GM18511 (cell line): ENCODE measurements at regions not wholly inside any gene's neighbourhood (a gene's known extent, or its start where the extent isn't known, plus 50 kb on each side); places are given as distances from the start of the nearest gene placed in this dataset.
"Not testable (repeated sequence)": the region's sequence is repeated elsewhere in the genome, so short reads cannot be mapped to it uniquely, and the experiment has no call there.

Experiments
- ATAC-seq: cut with Tn5 transposase; IDR thresholded peaks from one replicate; pipeline ENCODE4 v1.9.1; 2021; ENCODE audit warnings: mild to moderate bottlenecking, moderate library complexity; ENCODE audit not compliant: unreplicated experiment

- no peak for ATAC-seq
Observed at GRCh38 chr3:22373182-22373581, 622.2 kb upstream of the ZNF385D start.

DNA sequence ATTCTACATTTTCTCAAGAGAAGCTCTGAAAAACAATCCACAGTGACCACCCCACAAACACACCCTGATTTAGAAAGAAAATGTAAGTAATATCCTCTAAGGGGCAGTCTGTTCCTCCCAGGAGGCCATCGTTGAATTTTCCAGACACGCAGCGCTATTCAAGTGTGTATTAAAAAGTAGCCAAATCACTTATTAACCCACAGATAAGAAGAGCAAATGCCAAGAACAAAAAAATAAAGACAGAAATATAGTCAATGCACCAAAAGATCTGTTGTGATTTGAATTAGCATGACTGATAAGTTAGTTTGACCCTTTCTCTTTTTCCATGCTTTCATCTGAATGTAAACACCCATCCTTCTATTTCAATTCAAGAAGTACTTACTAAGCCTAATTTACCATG is 622.8 kb upstream of the ZNF385D start:
- no peak for ATAC-seq

DNA sequence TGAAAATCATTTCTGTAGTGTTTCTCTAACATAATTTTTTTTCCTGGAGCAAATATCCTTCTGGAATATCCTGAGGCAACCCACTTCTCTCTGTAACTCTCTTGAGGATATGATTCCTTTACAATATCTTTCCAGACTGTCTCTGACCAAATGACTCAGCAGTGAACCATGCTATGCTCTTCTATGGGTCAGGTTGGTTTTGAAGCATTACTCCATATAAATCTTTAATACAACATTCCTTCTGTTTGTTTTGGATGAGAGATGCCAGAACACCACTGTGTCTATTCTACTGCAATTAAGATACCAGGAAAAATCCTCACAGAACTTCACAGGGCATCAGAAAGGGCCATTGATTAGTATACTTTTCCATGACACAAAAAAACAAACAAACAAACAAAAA is 626.4 kb upstream of the ZNF385D start:
- ATAC-seq, result no peak

DNA sequence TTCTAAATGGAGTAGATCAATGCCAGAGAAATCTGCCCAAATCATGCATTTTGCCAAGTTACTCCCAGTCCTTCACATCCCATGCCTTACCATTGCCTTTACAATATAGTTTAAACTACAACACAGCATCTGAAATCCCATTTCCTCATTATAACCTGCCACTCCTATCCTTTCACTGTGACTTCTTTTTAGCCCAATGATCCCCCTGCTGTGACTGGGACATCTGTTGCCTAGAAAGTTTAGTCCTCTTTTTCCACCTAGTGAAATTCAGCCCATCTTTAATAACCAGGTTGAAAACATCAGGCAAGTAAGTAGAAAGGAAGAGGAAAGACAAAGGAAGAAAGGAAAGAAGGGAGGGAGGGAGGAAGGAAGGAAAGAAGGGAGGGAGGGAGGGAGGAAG is 627.9 kb upstream of the ZNF385D start:
- ATAC-seq, result no peak

DNA sequence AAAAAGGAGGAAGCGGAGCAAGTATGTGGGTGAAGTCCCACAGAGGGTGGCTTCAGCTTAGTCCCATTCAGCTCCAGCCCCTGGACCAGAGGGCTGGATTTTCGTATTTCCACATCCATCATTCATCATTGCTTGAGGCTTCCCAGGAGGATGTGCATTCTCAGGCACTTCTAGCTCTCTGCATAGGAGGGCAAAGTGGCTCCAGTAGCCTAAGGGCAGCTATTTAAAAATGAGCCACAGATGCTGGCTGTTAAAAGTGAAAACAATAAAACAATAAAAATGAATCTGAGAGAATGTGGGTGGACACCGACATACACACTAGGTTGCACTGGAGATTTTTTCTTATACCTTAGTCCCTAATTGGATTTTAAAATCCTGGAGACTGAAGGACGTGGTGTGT is 629.2 kb upstream of the ZNF385D start:
- no peak for ATAC-seq

- not testable (repeated sequence) for ATAC-seq
Observed at GRCh38 chr3:22381564-22381963, 630.6 kb upstream of the ZNF385D start.

DNA sequence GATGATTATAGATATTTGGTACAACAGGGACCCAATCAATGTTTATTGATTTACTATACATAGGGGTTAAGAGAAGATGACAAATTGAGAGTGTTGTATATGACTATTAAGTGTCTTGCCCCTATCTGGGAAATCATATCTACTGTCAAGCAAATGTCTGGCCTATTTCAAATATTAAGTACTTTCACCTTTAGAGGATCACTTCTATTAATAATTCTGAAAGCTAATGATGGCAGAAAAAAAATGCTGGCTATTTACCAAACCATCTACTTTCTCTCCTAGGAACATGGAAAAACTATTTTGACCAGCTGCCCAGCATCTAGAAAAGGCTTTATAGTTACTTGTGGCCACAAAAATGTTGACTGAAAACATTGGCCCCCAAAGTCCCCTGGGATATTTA is 632.3 kb upstream of the ZNF385D start:
- ATAC-seq, result no peak

- ATAC-seq, result no peak
Observed at GRCh38 chr3:22386107-22386506, 635.1 kb upstream of the ZNF385D start.

GRCh38 chr3:22392286-22392685 is 641.3 kb upstream of the ZNF385D start:
- no peak for ATAC-seq

DNA sequence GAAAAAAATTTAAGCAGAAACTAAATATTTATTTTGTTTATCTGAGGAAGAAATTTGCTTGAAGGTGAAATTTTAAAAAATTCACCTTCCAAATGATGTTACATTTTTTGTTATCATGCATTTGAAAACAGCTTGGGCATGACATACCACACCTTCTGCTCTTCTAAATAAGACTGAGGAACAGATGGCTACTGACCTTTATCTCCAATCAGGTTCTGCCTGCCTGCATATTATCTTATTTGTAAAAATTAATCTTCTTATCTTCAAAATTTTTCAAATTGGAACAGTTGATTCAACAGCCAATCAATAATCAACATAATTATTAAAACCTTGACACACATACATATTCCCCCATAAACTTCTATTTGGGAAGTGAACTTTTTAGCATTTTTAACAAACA is 641.8 kb upstream of the ZNF385D start:
- no peak for ATAC-seq

- ATAC-seq, result no peak
Observed at GRCh38 chr3:22399566-22399965, 648.6 kb upstream of the ZNF385D start.

DNA sequence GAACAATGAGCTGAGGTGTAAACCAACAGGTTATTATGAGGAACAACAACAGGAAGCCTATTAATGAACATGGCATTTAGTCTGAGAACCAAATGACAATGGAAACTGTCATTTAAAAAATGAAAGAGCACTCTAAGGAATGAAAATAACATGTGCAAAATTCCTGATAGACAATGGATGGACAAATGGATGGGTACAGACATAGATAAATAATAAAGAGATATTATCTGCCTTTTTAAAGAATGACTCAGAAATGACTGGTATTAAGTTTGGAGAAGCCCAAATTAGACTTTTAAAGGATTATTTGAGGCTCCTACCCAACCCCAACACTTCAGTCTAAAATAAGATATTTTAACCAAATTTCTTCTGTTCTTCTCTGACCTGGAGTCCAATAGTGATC is 650.5 kb upstream of the ZNF385D start:
- ATAC-seq, result no peak

DNA sequence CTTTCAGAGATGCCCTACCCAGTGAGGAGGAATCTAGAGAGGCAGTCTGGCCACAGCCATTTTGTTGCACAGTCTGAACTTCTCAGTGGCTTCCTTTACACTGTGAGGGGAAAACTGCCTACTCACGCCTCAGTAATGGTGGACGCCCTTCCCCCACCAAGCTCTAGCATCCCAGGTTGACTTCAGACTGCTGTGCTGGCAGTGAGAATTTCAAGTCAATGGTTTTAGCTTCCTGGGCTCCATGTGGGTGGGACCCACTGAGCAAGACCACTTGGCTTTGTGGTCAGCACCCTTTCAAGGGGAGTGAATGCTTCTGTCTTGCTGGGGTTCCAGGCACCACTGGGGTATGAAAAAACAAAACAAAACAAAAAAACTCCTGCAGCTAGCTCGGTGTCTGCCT is 663.2 kb upstream of the ZNF385D start:
- no peak for ATAC-seq

DNA sequence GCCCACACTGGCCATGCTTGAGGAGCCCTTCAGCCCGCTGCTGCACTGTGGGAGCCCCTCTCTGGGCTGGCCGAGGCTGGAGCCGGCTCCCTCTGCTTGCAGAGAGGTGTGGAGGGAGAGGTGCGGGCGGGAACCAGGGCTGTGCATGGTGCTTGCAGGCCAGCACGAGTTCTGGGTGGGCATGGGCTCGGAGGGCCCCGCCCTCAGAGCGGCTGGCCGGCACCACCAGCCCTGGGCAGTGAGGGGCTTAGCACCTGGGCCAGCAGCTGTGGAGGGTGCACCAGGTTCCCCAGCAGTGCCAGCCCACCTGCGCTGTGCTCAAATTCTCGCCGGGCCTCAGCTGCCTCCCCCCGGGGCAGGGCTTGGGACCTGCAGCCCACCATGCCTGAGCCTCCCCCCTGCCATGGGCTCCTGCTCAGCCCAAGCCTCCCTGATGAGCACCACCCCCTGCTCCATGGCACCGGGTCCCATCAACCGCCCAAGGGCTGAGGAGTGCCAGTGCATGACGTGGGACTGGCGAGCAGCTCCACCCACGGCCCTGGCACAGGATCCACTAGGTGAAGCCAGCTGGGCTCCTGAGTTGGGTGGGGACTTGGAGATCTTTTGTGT is 665.9 kb upstream of the ZNF385D start:
- ATAC-seq, result not testable (repeated sequence)

DNA sequence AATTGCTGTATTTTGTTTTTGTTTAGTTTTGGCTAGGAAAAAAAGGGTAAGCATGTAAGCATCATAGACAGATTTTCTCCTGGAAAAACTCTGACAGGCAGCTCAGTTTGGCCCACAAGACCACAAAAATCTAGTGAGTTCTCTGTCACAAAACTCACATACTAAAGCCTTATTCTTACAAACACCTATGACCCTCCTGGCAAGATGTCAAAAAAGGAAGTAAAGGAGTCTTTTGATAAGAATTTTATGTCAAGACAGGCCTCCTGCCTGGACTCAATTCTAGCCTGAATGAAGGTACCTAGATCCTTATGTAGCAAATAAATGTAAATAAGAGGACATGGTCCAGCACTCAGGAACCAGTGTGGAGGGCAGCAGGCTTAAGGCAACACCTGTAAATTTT is 668.3 kb upstream of the ZNF385D start:
- no peak for ATAC-seq

DNA sequence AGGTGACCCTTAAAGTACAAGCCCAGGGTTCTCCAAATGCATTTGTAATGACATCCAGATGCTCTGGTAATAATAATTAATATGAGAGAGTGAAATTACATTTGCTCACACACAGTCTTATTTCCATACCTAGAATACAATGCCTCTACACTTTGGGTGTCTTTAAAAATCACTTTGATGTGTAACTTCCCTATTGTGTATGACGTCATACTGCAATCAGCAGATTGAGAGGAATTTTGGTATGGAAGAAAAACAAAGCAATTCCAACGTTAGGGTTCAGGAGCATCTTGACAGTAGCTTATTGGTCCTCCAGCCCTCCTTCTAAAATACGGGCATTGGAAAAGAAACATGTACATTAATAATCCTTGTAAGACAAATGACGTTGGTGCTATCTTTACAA is 670.6 kb upstream of the ZNF385D start:
- ATAC-seq, result no peak

DNA sequence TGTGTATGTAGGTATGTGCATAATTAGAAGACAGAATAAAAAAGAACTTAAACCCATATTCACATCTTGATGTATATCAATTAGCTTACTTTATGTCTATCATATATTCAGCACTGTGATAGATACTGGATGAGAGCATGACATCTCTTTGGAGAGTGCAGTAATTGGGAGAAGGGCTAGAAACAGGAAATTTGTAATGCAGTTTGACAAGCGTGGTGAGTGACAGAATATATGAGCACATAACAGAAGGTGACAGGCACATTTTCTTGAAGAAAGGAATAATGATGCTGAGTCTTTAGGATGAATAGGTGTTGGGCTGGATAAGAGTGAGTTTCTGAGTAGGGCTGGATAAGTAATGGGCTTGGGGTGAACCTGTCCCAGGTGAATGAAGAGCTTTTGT is 680.3 kb upstream of the ZNF385D start:
- ATAC-seq, result no peak

- ATAC-seq, result no peak
Observed at GRCh38 chr3:22439626-22440025, 688.6 kb upstream of the ZNF385D start.

- ATAC-seq, result no peak
Observed at GRCh38 chr3:22441711-22442110, 690.7 kb upstream of the ZNF385D start.

DNA sequence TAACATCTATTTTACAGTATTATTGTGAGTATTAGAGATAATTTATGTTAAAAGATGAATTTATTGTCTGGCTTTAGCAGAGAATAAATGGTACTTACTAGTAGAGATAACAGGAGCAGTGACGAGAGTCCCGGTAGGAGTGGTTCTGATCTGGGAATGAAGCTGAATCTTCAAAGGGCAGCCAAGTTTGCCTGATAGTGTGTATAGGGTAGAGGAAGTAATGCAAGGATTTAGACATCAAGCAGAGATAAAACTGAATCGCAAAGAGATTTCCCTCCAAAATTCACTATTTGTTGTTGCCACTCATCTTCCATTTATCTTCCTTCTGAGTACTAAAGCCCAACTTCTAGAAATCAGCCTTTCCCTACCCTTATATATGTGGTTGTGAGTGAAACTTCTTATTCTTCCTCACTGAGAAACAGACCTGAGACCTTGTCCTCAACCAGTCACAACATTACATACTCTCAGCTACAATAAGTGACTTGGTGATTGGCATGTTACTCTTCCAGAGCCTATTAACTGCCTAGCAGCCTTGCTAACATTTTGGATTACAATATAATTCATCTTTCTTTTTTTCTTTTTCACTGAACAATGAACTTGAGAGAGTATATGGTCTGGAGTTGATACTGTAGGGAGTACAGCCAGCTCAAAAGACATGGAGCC is 692.7 kb upstream of the ZNF385D start:
- ATAC-seq, result no peak

- not testable (repeated sequence) for ATAC-seq
Observed at GRCh38 chr3:22445336-22445735, 694.3 kb upstream of the ZNF385D start.

DNA sequence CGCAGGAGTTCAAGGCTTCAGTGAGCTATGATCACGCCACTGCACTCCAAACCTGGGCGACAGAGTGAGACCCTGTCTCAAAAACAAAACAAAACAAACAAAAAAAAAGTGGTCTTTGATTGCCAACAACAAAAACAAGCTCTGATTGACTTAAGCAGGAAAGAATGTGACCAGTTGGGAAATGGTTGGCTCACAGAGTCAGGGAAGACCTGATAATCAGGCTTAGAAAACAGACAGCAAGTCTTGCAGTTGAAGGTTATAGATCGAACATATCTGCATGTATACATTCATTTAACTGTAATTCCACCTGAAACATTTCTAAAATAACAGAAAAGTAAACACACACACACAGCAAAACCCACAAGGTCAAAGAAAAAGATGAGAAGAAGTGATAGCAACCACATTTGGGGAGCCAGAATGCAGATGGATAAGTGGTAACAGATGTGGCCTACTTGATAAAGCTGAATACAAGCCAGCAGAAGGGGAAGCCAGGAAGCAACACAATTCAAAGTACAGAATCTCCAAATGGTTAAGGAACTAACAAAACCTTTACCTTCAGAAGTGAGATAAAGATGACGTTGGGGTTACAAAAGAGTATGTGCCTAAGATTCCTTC is 699.9 kb upstream of the ZNF385D start:
- ATAC-seq, result no peak

DNA sequence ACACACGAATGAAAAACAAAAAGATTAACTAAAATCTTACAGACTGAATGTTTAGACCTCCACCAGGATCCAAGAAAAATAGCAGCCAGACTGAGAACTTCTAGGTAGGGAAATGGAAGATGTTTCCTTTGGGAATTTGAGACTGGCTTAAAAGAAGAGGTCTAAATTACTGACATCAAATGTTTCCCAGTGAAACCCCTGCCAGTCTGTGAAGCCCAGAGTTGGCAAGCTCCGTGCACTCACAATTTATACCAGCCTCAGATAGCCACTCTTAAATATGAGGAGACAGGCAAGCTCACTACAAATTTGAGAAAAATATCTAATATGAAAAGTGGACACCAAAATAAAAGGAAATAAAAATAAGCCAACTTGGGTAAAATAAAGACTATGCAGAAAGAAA is 700.5 kb upstream of the ZNF385D start:
- no peak for ATAC-seq
